Skeletal muscle tissue (tissue), 3 donors: ENCODE measurements at regions not wholly inside any gene's neighbourhood (a gene's known extent, or its start where the extent isn't known, plus 50 kb on each side); places are given as distances from the start of the nearest gene placed in this dataset.
"Not testable (repeated sequence)": the region's sequence is repeated elsewhere in the genome, so short reads cannot be mapped to it uniquely, and the experiment has no call there.

ENCODE experiments used
- H3K27ac ChIP-seq: one replicate; pipeline ENCODE4 v1.7.0; 2013; ENCODE audit warnings: mild to moderate bottlenecking, low read depth, low read length, inconsistent platforms
- H3K27me3 ChIP-seq, 3 donors: one replicate each; pipeline ENCODE4 v1.7.0; 2013; ENCODE audit warnings: low read length in 3 of 3; ENCODE audit not compliant: control insufficient read depth in 3 of 3, insufficient read depth in 3 of 3
- H3K36me3 ChIP-seq, 3 donors: one replicate each; pipeline ENCODE4 v1.7.0; 2013; ENCODE audit warnings: low read length in 3 of 3; ENCODE audit not compliant: control insufficient read depth in 3 of 3, insufficient read depth in 3 of 3
- H3K4me1 ChIP-seq, 3 donors: one replicate each; pipeline ENCODE4 v1.7.0; 2013; ENCODE audit warnings: low read length in 3 of 3, mild to moderate bottlenecking in 3 of 3; ENCODE audit not compliant: control insufficient read depth in 3 of 3, insufficient read depth in 3 of 3
- H3K4me3 ChIP-seq, 3 donors: one replicate each; pipeline ENCODE4 v1.7.0; 2013; ENCODE audit warnings: low read length in 3 of 3
- H3K9ac ChIP-seq, 3 donors: one replicate each; pipeline ENCODE4 v1.7.0; 2013; ENCODE audit warnings: low read length in 3 of 3, mild to moderate bottlenecking in 3 of 3, moderate library complexity in 2 of 3, low read depth in 1 of 3
- H3K9me3 ChIP-seq, 3 donors: one replicate each; pipeline ENCODE4 v1.7.0; 2013; ENCODE audit warnings: low read length in 3 of 3; ENCODE audit not compliant: control insufficient read depth in 3 of 3
- donor health status: Osteomylitis.

GRCh38 chr4:131337936-131338335 lies 1811.2 kb upstream of the PCDH10 start:
- H3K36me3 ChIP-seq, result no peaks in the 10 kb centered on the region

DNA sequence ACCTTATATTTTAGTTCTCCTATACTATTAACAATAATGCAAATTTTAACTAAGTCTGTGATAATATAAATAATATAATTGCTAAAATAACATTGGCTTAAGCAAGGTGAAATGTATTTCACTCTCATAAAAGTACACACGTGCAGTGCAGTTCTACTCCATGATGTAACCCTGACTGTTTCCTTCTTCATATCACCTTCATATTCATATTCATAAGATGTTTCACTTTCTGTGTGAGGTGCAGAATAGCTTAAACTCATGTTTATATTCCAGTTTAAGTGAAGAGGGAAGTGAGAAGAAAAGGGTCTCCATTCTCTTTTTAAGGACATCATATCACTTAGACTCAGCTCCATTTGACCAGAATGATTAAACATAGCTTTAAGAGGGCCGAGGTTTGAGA lies 1810.0 kb upstream of the PCDH10 start:
- H3K36me3 ChIP-seq, result no peaks in the 10 kb centered on the region
- no peaks in the 10 kb centered on the region for H3K27me3 ChIP-seq
- H3K27ac ChIP-seq, result no peak overlapping the region
- H3K4me1 ChIP-seq, result no peaks in the 10 kb centered on the region
- no peak overlapping the region for H3K4me3 ChIP-seq
- H3K9ac ChIP-seq, result no peak overlapping the region
- H3K9me3 ChIP-seq, result no peaks in the 10 kb centered on the region

More at GRCh38 chr4:131337936-131338335, 1811.2 kb upstream of the PCDH10 start:
- no peaks in the 10 kb centered on the region for H3K4me1 ChIP-seq
- no peak overlapping the region for H3K27ac ChIP-seq
- no peaks in the 10 kb centered on the region for H3K27me3 ChIP-seq
- H3K4me3 ChIP-seq, result no peak overlapping the region
- no peak overlapping the region for H3K9ac ChIP-seq
- no peaks in the 10 kb centered on the region for H3K9me3 ChIP-seq

DNA sequence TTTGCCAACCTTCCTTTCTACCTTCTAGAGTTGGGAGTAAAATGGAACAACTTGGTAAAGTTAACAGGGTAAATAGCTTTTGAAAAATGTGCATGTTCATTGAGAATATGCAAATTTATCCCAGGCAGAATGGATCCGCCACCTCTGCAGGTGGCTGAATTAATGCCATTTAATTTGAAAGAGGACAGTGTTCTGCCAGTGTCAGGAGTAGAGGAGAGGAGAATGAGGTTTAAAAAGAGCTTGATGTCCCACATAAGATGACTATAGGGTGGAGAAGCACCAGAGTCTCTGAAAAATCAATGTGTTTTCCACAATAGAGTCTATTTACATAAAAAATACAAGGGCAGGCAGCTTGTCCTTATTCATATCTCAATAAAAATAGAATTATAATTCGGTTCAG lies 1804.3 kb upstream of the PCDH10 start:
- no peaks in the 10 kb centered on the region for H3K4me1 ChIP-seq
- no peak overlapping the region for H3K9ac ChIP-seq
- H3K27ac ChIP-seq, result no peak overlapping the region
- H3K36me3 ChIP-seq, result no peaks in the 10 kb centered on the region
- H3K9me3 ChIP-seq, result no peaks in the 10 kb centered on the region
- H3K27me3 ChIP-seq, result no peaks in the 10 kb centered on the region
- no peak overlapping the region for H3K4me3 ChIP-seq

GRCh38 chr4:131347816-131348215 lies 1801.3 kb upstream of the PCDH10 start:
- Histone ChIP-seq H3K9ac (no peak overlapping the region), H3K4me1 (no peaks in the 10 kb centered on the region)

GRCh38 chr4:131348263-131348662 lies 1800.8 kb upstream of the PCDH10 start:
- H3K9ac ChIP-seq, result no peak overlapping the region
- no peaks in the 10 kb centered on the region for H3K9me3 ChIP-seq
- H3K4me1 ChIP-seq, result no peaks in the 10 kb centered on the region
- no peak overlapping the region for H3K27ac ChIP-seq
- no peaks in the 10 kb centered on the region for H3K36me3 ChIP-seq
- H3K27me3 ChIP-seq, result no peaks in the 10 kb centered on the region
- H3K4me3 ChIP-seq, result no peak overlapping the region

More at GRCh38 chr4:131347816-131348215, 1801.3 kb upstream of the PCDH10 start:
- no peaks in the 10 kb centered on the region for H3K9me3 ChIP-seq
- no peak overlapping the region for H3K27ac ChIP-seq
- H3K4me3 ChIP-seq, result no peak overlapping the region
- H3K27me3 ChIP-seq, result no peaks in the 10 kb centered on the region
- no peaks in the 10 kb centered on the region for H3K36me3 ChIP-seq

- H3K4me1 ChIP-seq, H3K9me3 ChIP-seq, H3K27ac ChIP-seq, H3K4me3 ChIP-seq, H3K27me3 ChIP-seq, H3K36me3 ChIP-seq, H3K9ac ChIP-seq: not testable (repeated sequence)
These were observed 1796.7 kb upstream of the PCDH10 start for GRCh38 chr4:131352371-131352770.

DNA sequence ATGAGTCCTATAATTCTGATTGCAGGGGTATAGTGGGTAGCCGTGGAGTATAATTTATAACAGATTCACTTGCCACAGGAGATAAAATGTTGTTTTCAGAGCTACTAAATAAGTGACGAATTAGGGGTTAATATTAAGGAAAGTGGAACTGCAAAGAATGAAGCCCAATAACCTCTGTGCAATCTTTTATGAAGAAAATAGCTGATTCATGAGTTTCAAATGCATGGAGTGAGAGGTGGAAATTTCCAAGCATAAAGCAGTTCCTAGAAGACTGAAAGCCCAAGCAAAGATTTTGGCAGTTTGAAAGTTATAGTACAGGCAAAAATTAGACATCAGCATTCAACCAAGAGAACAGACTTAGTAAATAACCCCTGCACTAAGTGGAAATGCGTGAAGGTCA lies 1782.4 kb upstream of the PCDH10 start:
- no peaks in the 10 kb centered on the region for H3K36me3 ChIP-seq
- no peak overlapping the region for H3K9ac ChIP-seq
- no peaks in the 10 kb centered on the region for H3K9me3 ChIP-seq
- no peaks in the 10 kb centered on the region for H3K4me1 ChIP-seq
- H3K4me3 ChIP-seq, result no peak overlapping the region
- H3K27me3 ChIP-seq, result no peaks in the 10 kb centered on the region
- no peak overlapping the region for H3K27ac ChIP-seq

- no peaks in the 10 kb centered on the region for H3K27me3 ChIP-seq
- no peak overlapping the region for H3K27ac ChIP-seq
- no peaks in the 10 kb centered on the region for H3K36me3 ChIP-seq
- H3K9ac ChIP-seq, result no peak overlapping the region
- no peaks in the 10 kb centered on the region for H3K9me3 ChIP-seq
- no peaks in the 10 kb centered on the region for H3K4me1 ChIP-seq
- no peak overlapping the region for H3K4me3 ChIP-seq
These were observed 1781.7 kb upstream of the PCDH10 start for GRCh38 chr4:131367441-131367840.

DNA sequence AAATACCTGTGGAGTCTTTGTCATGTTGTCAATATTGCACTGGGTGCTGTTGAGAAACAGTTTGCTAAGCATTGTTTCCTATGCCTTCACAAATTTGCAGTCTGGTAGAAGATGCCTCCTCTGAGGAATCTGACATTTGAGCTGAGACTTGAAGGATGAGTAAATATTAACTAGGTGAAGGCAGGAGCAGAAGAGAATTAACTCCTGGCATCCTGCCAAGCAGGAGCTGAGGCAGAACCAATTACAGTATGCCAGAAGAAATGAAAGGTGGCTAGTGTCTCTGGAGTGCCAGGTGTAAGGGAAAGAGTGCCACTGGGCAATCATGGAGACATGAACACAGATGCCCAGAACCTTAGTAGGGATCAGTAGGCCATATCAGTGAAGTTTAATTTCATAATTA lies 1778.2 kb upstream of the PCDH10 start:
- Histone ChIP-seq H3K36me3 (no peaks in the 10 kb centered on the region), H3K27me3 (no peaks in the 10 kb centered on the region), H3K4me1 (no peaks in the 10 kb centered on the region), H3K9ac (no peak overlapping the region), H3K4me3 (no peak overlapping the region), H3K9me3 (no peaks in the 10 kb centered on the region), H3K27ac (no peak overlapping the region)

DNA sequence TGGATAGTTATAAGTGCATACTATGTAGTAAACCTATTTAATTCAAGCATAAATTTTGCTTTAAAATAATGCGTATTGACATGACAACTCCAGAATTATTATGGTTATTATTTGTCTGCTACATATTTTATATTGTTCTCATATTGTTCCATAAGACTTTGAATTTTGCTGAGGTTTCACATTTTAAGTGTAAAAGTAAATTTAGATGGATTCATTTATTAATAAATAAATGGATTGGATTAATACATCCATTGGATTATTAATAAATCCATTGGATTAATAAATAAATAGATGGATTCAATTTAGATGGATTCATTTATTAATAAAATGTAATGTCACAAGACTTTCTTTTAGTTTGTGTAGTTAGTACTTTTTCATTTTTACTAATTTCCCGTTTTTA lies 1768.0 kb upstream of the PCDH10 start:
- H3K4me1 ChIP-seq, result no peaks in the 10 kb centered on the region
- no peaks in the 10 kb centered on the region for H3K9me3 ChIP-seq
- H3K9ac ChIP-seq, result no peak overlapping the region
- H3K36me3 ChIP-seq, result no peaks in the 10 kb centered on the region
- no peak overlapping the region for H3K4me3 ChIP-seq
- no peaks in the 10 kb centered on the region for H3K27me3 ChIP-seq
- H3K27ac ChIP-seq, result no peak overlapping the region

DNA sequence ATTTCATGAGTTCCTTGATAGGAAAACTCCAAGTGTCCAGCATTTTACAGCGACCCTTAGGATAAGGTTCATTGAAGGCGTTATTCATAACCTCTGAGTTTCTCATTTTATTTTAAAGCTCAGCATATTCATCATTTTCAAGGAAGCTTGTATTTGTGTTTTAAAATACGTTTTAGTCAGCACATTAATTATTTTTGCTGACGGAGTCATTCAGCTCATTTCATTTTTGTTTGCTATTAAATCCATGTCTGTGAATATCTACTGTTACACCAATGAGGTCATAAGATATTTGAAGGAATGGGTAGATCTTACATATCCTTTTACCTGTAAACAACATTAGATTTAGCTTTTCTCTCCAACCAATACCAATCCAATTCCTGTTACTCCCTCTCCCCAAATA lies 1766.3 kb upstream of the PCDH10 start:
- Histone ChIP-seq H3K36me3 (no peaks in the 10 kb centered on the region), H3K27me3 (no peaks in the 10 kb centered on the region), H3K4me3 (no peak overlapping the region), H3K27ac (no peak overlapping the region), H3K4me1 (no peaks in the 10 kb centered on the region), H3K9ac (no peak overlapping the region), H3K9me3 (no peaks in the 10 kb centered on the region)
